Gastroesophageal sphincter (tissue), 3 donors: ENCODE measurements at regions not wholly inside any gene's neighbourhood (a gene's known extent, or its start where the extent isn't known, plus 50 kb on each side); places are given as distances from the start of the nearest gene placed in this dataset.

Experiments
- EP300 ChIP-seq: sonication (generic); formaldehyde crosslinking; IDR thresholded peaks from one replicate; pipeline ENCODE4 v1.6.1; 2017; ENCODE audit warnings: antibody characterized with exemption, mild to moderate bottlenecking
- POLR2A ChIP-seq, 2 donors: fragments of 450-650 bp; IDR thresholded peaks; one replicate each; pipeline ENCODE4 v1.6.1; 2017; ENCODE audit warnings: antibody characterized with exemption in 2 of 2, mild to moderate bottlenecking in 2 of 2, moderate library complexity in 1 of 2
- POLR2AphosphoS5 ChIP-seq: sonication (generic); formaldehyde crosslinking; IDR thresholded peaks from one replicate; pipeline ENCODE4 v1.6.1; 2017; ENCODE audit warnings: antibody characterized with exemption
- TF ChIP-seq, protein P1 (sequence below), 4 experiments: fragments of 200-600 bp in 2 of 4; fragments of 450-650 bp in 2 of 4; sonication (generic) in 1 of 4; IDR thresholded peaks; one replicate each; pipeline ENCODE4 v1.5.1; 2017 to 2019; ENCODE audit warnings: antibody characterized with exemption in 4 of 4, mild to moderate bottlenecking in 2 of 4, moderate library complexity in 2 of 4

DNA sequence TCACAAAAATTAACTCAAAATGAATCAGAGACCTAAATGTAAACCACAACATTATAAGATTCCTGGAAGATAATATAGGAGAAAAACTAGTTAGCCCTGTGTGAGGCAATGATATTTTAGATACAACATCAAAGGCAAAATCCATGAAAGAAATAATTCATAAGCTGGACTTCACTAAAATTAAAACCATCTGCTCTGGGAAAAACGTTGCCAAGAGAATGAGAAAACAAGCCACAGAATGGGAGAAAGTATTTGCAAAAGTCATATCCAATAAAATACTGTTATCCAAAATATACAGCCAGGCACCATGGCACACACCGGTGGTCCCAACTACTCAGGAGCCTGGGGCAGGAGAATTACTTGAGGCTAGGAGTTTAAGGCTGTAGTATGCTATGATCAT, 70.3 kb downstream of the SYF2 start:
- TF ChIP-seq, protein P1, sequence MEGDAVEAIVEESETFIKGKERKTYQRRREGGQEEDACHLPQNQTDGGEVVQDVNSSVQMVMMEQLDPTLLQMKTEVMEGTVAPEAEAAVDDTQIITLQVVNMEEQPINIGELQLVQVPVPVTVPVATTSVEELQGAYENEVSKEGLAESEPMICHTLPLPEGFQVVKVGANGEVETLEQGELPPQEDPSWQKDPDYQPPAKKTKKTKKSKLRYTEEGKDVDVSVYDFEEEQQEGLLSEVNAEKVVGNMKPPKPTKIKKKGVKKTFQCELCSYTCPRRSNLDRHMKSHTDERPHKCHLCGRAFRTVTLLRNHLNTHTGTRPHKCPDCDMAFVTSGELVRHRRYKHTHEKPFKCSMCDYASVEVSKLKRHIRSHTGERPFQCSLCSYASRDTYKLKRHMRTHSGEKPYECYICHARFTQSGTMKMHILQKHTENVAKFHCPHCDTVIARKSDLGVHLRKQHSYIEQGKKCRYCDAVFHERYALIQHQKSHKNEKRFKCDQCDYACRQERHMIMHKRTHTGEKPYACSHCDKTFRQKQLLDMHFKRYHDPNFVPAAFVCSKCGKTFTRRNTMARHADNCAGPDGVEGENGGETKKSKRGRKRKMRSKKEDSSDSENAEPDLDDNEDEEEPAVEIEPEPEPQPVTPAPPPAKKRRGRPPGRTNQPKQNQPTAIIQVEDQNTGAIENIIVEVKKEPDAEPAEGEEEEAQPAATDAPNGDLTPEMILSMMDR (IDR thresholded peaks at IDR 0.05) = no peak
- TF ChIP-seq POLR2AphosphoS5 (no peak), POLR2A (IDR thresholded peaks at IDR 0.05) (no peak), EP300 (no peak)
